ENCODE measurements at regions not wholly inside any gene's neighbourhood (a gene's known extent, or its start where the extent isn't known, plus 50 kb on each side); places are given as distances from the start of the nearest gene placed in this dataset.
"Not testable (repeated sequence)": the region's sequence is repeated elsewhere in the genome, so short reads cannot be mapped to it uniquely, and the experiment has no call there.

DNA sequence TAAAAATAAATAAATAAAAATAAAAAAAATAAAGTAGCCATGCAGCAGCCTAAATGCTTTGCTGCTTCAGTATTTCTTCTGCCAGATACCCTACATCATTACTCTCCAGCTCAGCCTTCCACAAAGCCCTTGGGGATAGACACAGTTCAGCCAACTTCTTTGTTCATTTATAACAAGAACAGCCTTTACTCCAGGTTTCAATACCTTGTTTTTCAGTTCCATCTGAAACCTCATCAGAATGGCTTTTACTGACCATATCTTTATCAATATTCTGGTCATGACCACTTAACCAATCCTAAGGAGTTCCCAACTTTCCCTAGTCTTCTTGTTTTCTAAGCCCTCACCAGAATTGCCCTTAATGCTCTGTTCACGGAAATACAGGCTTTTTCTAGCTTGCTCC, 128.3 kb upstream of the MED14 start:
- TF ChIP-seq POLR2A (IDR thresholded peaks at IDR 0.05) (no peak), POLR2AphosphoS5 (IDR thresholded peaks at IDR 0.05; ENCODE audit: insufficient read depth in 1 of 2, low read depth in 1 of 2) (no peak)
- TF ChIP-seq, protein P1, sequence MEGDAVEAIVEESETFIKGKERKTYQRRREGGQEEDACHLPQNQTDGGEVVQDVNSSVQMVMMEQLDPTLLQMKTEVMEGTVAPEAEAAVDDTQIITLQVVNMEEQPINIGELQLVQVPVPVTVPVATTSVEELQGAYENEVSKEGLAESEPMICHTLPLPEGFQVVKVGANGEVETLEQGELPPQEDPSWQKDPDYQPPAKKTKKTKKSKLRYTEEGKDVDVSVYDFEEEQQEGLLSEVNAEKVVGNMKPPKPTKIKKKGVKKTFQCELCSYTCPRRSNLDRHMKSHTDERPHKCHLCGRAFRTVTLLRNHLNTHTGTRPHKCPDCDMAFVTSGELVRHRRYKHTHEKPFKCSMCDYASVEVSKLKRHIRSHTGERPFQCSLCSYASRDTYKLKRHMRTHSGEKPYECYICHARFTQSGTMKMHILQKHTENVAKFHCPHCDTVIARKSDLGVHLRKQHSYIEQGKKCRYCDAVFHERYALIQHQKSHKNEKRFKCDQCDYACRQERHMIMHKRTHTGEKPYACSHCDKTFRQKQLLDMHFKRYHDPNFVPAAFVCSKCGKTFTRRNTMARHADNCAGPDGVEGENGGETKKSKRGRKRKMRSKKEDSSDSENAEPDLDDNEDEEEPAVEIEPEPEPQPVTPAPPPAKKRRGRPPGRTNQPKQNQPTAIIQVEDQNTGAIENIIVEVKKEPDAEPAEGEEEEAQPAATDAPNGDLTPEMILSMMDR (IDR thresholded peaks at IDR 0.05), result no peak
- intact Hi-C loops (cut with DNase I), result no loop called here
- Histone ChIP-seq H3K9me3 (no peaks in the 10 kb centered on the region), H3K4me3 (no peak overlapping the region), H3K27ac (no peak overlapping the region), H3K4me1 (no peaks in the 10 kb centered on the region), H3K36me3 (no peaks in the 10 kb centered on the region), H3K27me3 (no peaks in the 10 kb centered on the region)
- DNase-seq (ENCODE audit: extremely low spot score in 2 of 2), result no peak

DNA sequence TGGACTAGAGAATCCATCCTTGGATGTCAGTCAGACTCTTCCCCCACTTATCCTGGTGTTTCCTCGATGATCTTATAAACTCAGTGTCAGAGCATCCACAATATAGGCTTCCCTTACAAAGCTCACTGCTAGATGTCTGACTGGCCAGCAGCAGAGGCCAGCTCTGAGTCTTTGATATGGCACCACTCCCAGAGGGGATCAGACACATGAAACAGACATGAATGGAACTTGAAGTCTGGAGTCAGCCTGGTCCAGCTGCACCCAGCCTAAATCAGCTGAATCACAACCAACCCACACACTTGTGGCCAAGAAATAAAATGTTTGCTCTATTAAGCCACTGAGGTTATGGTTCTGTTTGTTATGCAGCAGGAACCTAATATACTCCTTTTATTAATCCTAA, 129.6 kb upstream of the MED14 start:
- DNase-seq (ENCODE audit: extremely low spot score in 2 of 2), result no peak
- no peaks in the 10 kb centered on the region for H3K36me3 ChIP-seq
- H3K4me3 ChIP-seq, result no peak overlapping the region
- TF ChIP-seq, protein P1 (IDR thresholded peaks at IDR 0.05), result no peak
- no peak for TF ChIP-seq POLR2AphosphoS5 (IDR thresholded peaks at IDR 0.05; ENCODE audit: insufficient read depth in 1 of 2, low read depth in 1 of 2)
- no peak for TF ChIP-seq POLR2A (IDR thresholded peaks at IDR 0.05)
- H3K27me3 ChIP-seq, result no peaks in the 10 kb centered on the region
- H3K27ac ChIP-seq, result no peak overlapping the region
- no peaks in the 10 kb centered on the region for H3K4me1 ChIP-seq
- no peaks in the 10 kb centered on the region for H3K9me3 ChIP-seq
- intact Hi-C loops (cut with DNase I), result no loop called here

DNA sequence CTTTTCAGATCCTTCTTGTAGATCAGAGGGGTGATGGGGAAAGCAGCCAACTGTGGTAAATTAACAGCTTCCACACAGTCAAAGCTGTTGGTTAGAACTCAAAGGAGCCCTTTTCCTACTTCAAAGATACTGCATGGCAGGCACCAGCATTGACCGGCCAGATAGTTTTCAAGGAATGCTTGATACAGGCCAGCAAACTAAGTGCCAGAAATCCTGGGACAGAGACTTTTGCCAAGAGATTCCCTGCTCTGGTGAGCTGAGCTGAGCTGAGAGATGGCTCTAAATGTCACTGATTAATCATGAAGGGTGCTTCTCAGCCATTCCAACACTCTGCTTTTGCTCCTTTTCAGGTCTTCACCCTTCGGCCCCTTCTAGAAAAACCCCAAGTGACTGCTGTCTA, 131.6 kb upstream of the MED14 start:
- Histone ChIP-seq H3K9me3 (no peaks in the 10 kb centered on the region), H3K27ac (no peak overlapping the region), H3K4me3 (no peak overlapping the region), H3K36me3 (no peaks in the 10 kb centered on the region), H3K27me3 (no peaks in the 10 kb centered on the region), H3K4me1 (no peaks in the 10 kb centered on the region)
- TF ChIP-seq POLR2A (IDR thresholded peaks at IDR 0.05) (no peak), POLR2AphosphoS5 (IDR thresholded peaks at IDR 0.05; ENCODE audit: insufficient read depth in 1 of 2, low read depth in 1 of 2) (no peak)
- TF ChIP-seq, protein P1 (IDR thresholded peaks at IDR 0.05), result no peak
- intact Hi-C loops (cut with DNase I), result no loop called here
- DNase-seq (ENCODE audit: extremely low spot score in 2 of 2), result no peak

DNA sequence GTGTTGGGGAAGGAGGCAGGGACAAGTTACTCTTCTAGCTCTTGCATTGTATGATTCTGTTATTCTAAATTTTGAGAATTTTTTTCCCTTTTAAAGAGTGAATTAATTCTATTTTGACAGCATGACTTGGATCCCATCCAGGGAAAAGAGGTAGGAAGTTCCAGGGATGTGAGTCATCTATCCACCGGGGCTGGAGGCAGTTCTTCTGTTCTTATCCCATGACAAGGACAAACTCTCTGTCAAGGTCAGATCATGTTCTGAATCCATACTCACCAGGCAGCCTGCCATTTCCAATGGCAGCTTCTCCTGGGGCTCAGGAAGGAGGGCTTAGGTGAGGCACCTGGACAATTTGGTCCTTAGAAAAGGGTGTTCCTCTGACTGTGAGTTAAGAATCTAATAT, 132.0 kb upstream of the MED14 start:
- Histone ChIP-seq H3K36me3 (no peaks in the 10 kb centered on the region), H3K27ac (no peak overlapping the region), H3K27me3 (no peaks in the 10 kb centered on the region), H3K4me3 (no peak overlapping the region), H3K9me3 (no peaks in the 10 kb centered on the region), H3K4me1 (no peaks in the 10 kb centered on the region)
- TF ChIP-seq POLR2A (IDR thresholded peaks at IDR 0.05) (no peak), POLR2AphosphoS5 (IDR thresholded peaks at IDR 0.05; ENCODE audit: insufficient read depth in 1 of 2, low read depth in 1 of 2) (no peak)
- TF ChIP-seq, protein P1 (IDR thresholded peaks at IDR 0.05), result no peak
- intact Hi-C loops (cut with DNase I), result no loop called here
- DNase-seq (ENCODE audit: extremely low spot score in 2 of 2), result no peak

- Histone ChIP-seq H3K27ac (no peak overlapping the region), H3K36me3 (no peaks in the 10 kb centered on the region), H3K27me3 (no peaks in the 10 kb centered on the region), H3K9me3 (no peaks in the 10 kb centered on the region), H3K4me3 (no peak overlapping the region), H3K4me1 (no peaks in the 10 kb centered on the region)
- intact Hi-C loops (cut with DNase I), result no loop called here
- DNase-seq (ENCODE audit: extremely low spot score in 2 of 2), result no peak
- TF ChIP-seq POLR2A (IDR thresholded peaks at IDR 0.05) (no peak), POLR2AphosphoS5 (IDR thresholded peaks at IDR 0.05; ENCODE audit: insufficient read depth in 1 of 2, low read depth in 1 of 2) (no peak)
- TF ChIP-seq, protein P1 (IDR thresholded peaks at IDR 0.05), result no peak
These were observed 133.5 kb upstream of the MED14 start for GRCh38 chrX:40868868-40869267.

GRCh38 chrX:40870982-40871381, 135.6 kb upstream of the MED14 start:
- H3K36me3 ChIP-seq; H3K9me3 ChIP-seq; H3K4me1 ChIP-seq; H3K4me3 ChIP-seq; DNase-seq (ENCODE audit: extremely low spot score in 2 of 2); H3K27ac ChIP-seq; intact Hi-C loops (cut with DNase I); H3K27me3 ChIP-seq: not testable (repeated sequence)
